Femur (tissue), 1 donor: ENCODE measurements at regions not wholly inside any gene's neighbourhood (a gene's known extent, or its start where the extent isn't known, plus 50 kb on each side); places are given as distances from the start of the nearest gene placed in this dataset.
"Not testable (repeated sequence)": the region's sequence is repeated elsewhere in the genome, so short reads cannot be mapped to it uniquely, and the experiment has no call there.

Experiments
- DNase-seq: peaks from one replicate; pipeline ENCODE4 v3.0.0-alpha.2; 2017

GRCh38 chr5:148880197-148880596 is 53.8 kb downstream of the ADRB2 start:
- no peak for DNase-seq

- no peak for DNase-seq
Observed at GRCh38 chr5:148880696-148881095, 54.3 kb downstream of the ADRB2 start.

- DNase-seq = no peak
Observed at GRCh38 chr5:148882332-148882731, 55.9 kb downstream of the ADRB2 start.

DNA sequence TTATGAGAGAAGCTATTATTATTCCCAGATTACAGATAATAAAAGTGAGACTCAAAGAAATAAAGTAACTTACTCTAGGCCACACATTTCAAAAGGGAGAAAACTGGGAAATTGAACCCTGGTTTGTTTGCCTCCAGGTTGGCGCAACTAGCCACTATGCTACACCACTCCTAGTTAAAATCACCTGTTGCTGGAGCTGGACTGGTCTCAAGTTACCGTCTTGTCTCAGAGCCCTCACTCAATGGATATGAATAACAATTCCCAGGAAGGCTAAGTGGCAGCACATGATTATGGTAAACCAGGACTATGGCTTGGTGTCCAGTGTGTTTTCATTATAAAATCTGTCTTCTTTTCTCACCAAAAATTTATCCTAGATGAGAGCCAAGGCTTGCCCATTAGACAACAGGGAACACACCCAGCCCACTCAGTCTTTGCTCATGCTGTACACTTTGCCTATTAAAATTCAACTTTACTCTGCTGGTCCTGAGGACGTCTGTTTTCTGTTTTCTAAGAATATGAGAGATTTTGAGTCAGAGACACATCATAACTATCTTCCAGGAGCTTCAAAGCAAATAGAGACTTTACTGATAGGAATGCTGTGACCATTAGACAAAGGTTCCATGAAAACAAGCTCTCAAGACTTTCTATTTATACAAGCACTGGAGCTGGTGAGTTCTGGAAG is 58.1 kb downstream of the ADRB2 start:
- no peak for DNase-seq

DNA sequence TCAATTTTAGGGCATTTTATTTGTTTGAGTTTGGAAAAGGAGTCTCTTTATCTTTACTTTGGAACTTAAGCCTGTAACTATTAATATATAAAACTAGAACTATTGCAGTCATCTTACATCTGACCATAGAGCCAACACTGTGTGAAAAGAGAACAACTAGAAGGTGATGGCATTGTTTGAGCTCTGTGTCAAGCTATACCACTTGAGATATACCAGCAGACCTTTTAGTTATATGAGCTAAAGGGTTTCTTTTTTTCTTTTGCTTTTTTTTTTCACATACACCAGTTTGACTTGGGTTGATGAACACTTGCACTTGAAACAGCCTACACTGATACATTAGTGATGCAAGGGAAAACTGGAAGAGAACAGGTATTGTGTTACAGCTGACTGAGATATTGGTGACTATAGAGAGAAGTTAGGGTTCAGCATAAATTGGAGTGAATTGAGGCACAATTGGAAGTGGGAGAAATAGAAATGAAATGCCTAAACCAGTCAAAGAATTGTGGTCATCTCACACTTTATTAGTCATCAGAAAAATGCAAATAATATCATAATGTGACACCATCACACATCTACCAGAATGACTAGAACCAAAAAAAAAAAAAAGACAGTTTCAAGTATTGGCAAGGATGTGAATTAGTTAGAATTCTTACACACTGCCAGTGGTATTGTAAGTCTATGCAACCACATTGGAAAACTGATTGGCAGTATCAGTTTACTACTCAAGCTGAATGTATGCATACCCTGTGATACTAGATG is 60.9 kb downstream of the ADRB2 start:
- DNase-seq = no peak

GRCh38 chr5:148889936-148890335 is 63.5 kb downstream of the ADRB2 start:
- DNase-seq = not testable (repeated sequence)

DNA sequence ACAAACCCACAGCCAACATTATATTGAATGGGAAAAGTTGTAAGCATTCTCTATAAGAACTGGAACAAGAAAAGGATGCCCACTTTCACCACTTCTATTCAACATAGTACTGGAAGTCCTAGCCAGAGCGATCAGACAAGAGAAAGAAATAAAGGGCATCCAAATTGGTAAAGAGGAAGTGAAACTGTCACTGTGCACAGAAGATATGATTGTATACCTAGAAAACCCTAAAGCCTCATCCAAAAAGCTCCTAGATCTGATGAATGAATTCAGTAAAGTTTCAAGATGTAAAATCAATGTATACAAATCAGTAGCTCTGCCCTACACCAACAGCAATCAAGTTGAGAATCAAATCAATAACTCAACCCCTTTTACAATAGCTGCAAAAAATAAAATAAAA is 69.0 kb downstream of the ADRB2 start:
- DNase-seq = not testable (repeated sequence)

GRCh38 chr5:148897842-148898241 is 71.4 kb downstream of the ADRB2 start:
- DNase-seq = no peak

- DNase-seq = no peak
Observed at GRCh38 chr5:148898413-148899075, 72.1 kb downstream of the ADRB2 start.

GRCh38 chr5:148899993-148900392 is 73.6 kb downstream of the ADRB2 start:
- DNase-seq = no peak

GRCh38 chr5:148902478-148902877 is 76.1 kb downstream of the ADRB2 start:
- no peak for DNase-seq

- DNase-seq = no peak
Observed at GRCh38 chr5:148903587-148903986, 77.2 kb downstream of the ADRB2 start.

GRCh38 chr5:148904440-148904839 is 78.0 kb downstream of the ADRB2 start:
- DNase-seq = peak; percentile 64

- no peak for DNase-seq
Observed at GRCh38 chr5:148905541-148905940, 79.1 kb downstream of the ADRB2 start.

DNA sequence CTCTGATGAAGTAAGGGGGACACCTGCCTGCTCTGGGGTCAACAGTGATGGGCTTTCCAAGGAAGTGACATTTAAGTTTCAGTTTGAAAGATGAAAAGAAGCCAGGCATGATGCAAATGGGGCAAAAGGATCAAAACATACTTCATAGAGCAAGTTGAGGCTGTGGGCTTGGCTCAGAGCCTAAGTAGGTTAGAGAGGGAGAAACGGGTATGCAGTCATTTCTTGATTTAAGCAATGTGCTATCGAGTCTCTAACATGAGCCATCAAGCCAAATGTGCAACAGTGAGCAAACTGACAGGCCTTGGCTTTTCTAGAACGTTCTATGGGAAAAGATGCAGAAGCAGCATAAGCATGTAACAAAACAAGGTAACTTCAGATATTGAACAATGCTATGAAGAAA is 80.6 kb downstream of the ADRB2 start:
- DNase-seq = no peak

DNA sequence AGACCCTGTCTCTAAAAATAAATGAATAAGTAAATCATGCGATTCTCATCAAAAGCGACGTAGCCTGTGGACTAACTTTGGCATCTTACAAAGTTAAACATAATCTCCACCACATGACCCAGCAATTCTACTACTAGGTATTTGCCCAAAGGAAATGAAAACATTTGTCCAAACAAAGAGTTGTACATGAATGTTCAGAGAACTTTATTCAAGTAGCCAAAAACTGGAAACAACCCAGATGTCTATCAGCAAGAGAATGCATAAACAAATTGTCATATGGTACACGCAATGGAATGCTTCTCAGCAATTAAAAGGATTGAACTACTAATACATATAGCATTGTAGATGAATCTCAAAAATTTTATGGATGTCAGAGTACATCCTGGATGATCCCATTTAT is 82.6 kb downstream of the ADRB2 start:
- DNase-seq = no peak

DNA sequence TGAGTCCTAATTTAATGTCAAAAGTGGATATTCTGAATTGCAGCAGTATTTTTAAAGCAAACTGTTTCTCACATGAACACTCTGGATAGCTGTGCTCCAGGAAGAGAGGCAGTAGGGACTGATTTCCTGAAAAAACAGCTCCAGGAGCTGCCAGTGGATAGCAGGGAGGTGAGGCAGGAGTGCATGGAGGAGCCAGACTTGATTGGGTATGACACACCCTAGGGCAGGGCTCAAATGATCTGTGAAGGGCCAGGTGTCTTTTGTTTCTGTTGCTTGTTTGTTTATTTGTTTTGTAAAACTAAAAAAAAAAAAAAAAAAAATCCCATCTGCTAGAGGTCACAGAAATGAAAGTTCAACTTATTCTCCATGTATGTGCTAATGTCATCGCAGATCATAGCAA is 83.4 kb downstream of the ADRB2 start:
- DNase-seq = no peak

DNA sequence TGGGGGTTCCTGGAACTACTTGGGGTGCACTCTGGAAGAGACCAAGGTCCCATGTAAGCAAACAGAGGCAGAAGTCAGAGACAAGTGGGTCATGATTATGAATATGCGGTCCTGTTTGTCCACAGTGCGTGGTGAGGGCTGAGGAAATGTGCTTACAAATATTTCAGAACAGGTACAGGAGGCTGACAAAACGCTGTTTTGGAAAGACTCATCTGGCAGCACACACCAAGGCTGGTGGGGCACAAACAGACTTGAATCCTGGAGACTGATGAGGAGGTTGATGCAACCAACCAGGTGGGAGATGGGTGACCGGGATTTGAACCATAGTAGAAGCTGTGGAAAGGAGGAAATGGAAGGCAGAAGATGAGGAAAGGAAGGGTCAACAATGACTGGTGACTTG is 83.8 kb downstream of the ADRB2 start:
- DNase-seq = no peak

- DNase-seq = no peak
Observed at GRCh38 chr5:148910686-148911361, 84.4 kb downstream of the ADRB2 start.

DNA sequence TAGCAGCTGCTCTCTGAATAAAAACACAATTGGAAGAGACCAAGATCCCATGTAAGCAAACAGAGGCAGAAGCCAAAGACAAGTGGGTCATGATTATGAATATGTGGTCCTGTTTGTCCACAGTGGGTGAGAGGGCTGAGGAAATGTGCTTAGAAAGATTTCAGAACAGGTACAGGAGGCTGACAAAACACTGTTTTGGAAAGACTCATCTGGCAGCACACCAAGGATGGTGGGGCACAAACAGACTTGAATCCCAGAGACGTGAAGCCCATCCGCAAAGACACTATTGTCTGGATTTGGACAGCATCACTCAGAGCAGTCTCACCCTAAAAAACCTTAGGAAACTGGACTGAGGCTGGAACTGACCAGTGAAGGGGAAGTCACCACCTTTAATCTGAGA is 85.0 kb downstream of the ADRB2 start:
- DNase-seq = no peak

- DNase-seq = no peak
Observed at GRCh38 chr5:148912146-148912545, 85.7 kb downstream of the ADRB2 start.

DNA sequence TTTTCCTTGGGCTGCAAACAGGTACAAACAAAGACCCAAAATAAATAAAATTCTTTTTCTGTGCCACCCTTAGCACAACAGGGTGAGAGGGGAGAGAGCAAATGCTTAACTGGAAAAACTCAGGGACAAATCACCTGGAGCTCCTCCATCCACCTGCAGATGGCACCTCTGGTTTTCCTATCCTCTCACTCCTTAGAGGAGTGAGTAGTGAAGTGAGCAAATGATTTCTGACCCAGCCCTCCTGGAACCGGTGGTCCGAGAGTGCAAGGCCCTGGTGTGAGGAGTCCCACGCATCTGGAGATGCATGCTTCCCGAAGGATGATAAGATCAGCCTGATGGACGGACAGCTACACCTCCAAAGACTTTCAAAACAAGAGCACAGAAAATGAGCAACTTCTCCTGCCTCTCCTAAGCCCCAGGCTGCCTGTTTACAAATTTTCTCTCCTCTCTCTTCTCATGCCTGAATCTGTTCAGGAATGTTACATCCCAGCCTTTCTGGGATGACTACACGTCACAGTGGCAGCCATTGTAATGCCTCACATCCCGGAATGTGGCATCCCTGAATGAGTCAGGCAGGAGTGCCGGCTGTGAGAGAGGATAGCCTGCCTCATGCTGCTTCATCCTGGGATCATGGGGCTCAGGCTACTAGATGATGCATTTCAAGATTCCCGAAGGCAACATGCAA is 86.4 kb downstream of the ADRB2 start:
- no peak for DNase-seq

GRCh38 chr5:148913493-148913892 is 87.1 kb downstream of the ADRB2 start:
- DNase-seq = no peak
